K562 (cell line): ENCODE measurements at regions not wholly inside any gene's neighbourhood (a gene's known extent, or its start where the extent isn't known, plus 50 kb on each side); places are given as distances from the start of the nearest gene placed in this dataset.

Experiments
- ATAC-seq: fragments of 200-7000 bp; cut with Tn5 transposase; 3 replicates; pipeline ENCODE4 v1.9.1; 2020; ENCODE audit warnings: moderate library complexity
- BruUV-seq: library from RNA; stranded (reverse); fragments of 400-500 nt; replicated peaks from 2 replicates; lab custom pipeline; 2021; lab: Mats Ljungman, UMichigan
- CTCF ChIA-PET: fragments of 300-600 bp; formaldehyde crosslinking; extraction: SDS; loops from one replicate; lab custom pipeline; 2021; ENCODE audit warnings: low intra/inter-chr PET ratio; lab: Yijun Ruan, JAX
- POLR2A ChIA-PET: fragments of 300-600, 350-650 bp; sonication (Branson Sonifier 250); formaldehyde crosslinking; extraction: SDS; loops from one replicate; lab custom pipeline; 2021; ENCODE audit warnings: antibody characterized with exemption, inconsistent platforms; lab: Yijun Ruan, JAX
- DNase-seq, 4 experiments: peaks; one replicate each; pipeline versions ENCODE4 v3.0.0 to v3.0.0-alpha.2; 2011 to 2018; ENCODE audit warnings: low spot score in 3 of 4, mixed read lengths in 3 of 4; ENCODE audit errors: extremely low read depth in 1 of 4
- FAIRE-seq: peaks from 2 replicates; lab custom pipeline; 2011; peaks lifted over from hg19 to GRCh38; lab: Jason Lieb, UNC
- H2AFZ ChIP-seq: 2 replicates; pipeline ENCODE4 v1.6.0; 2011; ENCODE audit warnings: low read depth, low read length, control low read depth, inconsistent platforms
- H3K27ac ChIP-seq: fragments of 200-600 bp; 3 replicates; pipeline ENCODE4 v1.8.0; 2011; ENCODE audit warnings: low read depth, mild to moderate bottlenecking, control low read depth, inconsistent platforms, low read length, moderate library complexity, mixed read lengths; ENCODE audit errors: extremely low read depth
- H3K27me3 ChIP-seq, 2 experiments: fragments of 300-600 bp in 1 of 2; 2 replicates in 1 of 2; 3 replicates in 1 of 2; pipeline versions ENCODE4 v1.6.0 to v1.8.0; 2011; ENCODE audit warnings: inconsistent platforms in 2 of 2, low read length in 2 of 2, mild to moderate bottlenecking in 1 of 2, mixed read lengths in 1 of 2, moderate library complexity in 1 of 2; ENCODE audit not compliant: control insufficient read depth in 2 of 2, insufficient read depth in 2 of 2
- H3K36me3 ChIP-seq: fragments of 300-600 bp; 3 replicates; pipeline ENCODE4 v1.8.0; 2011; ENCODE audit warnings: mild to moderate bottlenecking, low read length, inconsistent platforms; ENCODE audit not compliant: control insufficient read depth, insufficient read depth
- H3K4me1 ChIP-seq, 2 experiments: fragments of 200-600 bp in 1 of 2; replicated peaks in 1 of 2; 2 replicates in 1 of 2; 3 replicates in 1 of 2; pipeline versions ENCODE4 v1.5.1 to v1.8.0; 2011; ENCODE audit warnings: inconsistent platforms in 2 of 2, low read length in 2 of 2, mild to moderate bottlenecking in 1 of 2, mixed read lengths in 1 of 2, moderate library complexity in 1 of 2; ENCODE audit not compliant: control insufficient read depth in 2 of 2, insufficient read depth in 2 of 2
- H3K4me2 ChIP-seq: 2 replicates; pipeline ENCODE4 v1.6.1; 2011; ENCODE audit warnings: low read length, control low read depth, inconsistent platforms, mixed read lengths; ENCODE audit not compliant: insufficient read depth
- H3K4me3 ChIP-seq: fragments of 200-600 bp; sonication (generic), shearing (Covaris generic); 2 replicates; pipeline ENCODE4 v1.5.1; 2016; ENCODE audit warnings: control low read depth, inconsistent platforms
- H3K79me2 ChIP-seq: fragments of 200-600 bp; 3 replicates; pipeline ENCODE4 v1.8.0; 2011; ENCODE audit warnings: low read length, inconsistent platforms; ENCODE audit not compliant: control insufficient read depth, insufficient read depth
- H3K9ac ChIP-seq, 2 experiments: 2 replicates each; pipeline versions ENCODE4 v1.6.0 to v1.6.1; 2011; ENCODE audit warnings: low read depth in 2 of 2, low read length in 2 of 2, control low read depth in 1 of 2, inconsistent platforms in 1 of 2, mild to moderate bottlenecking in 1 of 2, mixed read lengths in 1 of 2; ENCODE audit not compliant: insufficient read depth in 1 of 2
- H3K9me1 ChIP-seq: one replicate; pipeline ENCODE4 v1.6.0; 2011; ENCODE audit warnings: inconsistent platforms, mild to moderate bottlenecking, low read length, moderate library complexity; ENCODE audit not compliant: control insufficient read depth, insufficient read depth
- H3K9me3 ChIP-seq: replicated peaks from 2 replicates; pipeline ENCODE4 v1.5.1; 2011; ENCODE audit warnings: low read depth, low read length, inconsistent platforms; ENCODE audit not compliant: control insufficient read depth, insufficient read depth
- H4K20me1 ChIP-seq: replicated peaks from 2 replicates; pipeline ENCODE4 v1.6.1; 2011; ENCODE audit warnings: low read length, inconsistent platforms, mixed read lengths; ENCODE audit not compliant: control insufficient read depth, insufficient read depth
- ATF6 ChIP-seq: sonication (generic); formaldehyde crosslinking; IDR thresholded peaks from 2 replicates; pipeline ENCODE4 v1.4.0; 2020; ENCODE audit warnings: mild to moderate bottlenecking, missing genetic modification reagents
- NFATC3 ChIP-seq: fragments of 450-650 bp; IDR thresholded peaks from 2 replicates; pipeline ENCODE4 v1.6.1; 2017; ENCODE audit warnings: mild to moderate bottlenecking
- SRF ChIP-seq, 2 experiments: fragments of 250-450, 450-650 bp in 1 of 2; sonication (Bioruptor Pico) in 1 of 2; sonication (generic) in 1 of 2; formaldehyde crosslinking; IDR thresholded peaks; 2 replicates each; pipeline versions ENCODE4 v1.5.0 to v1.5.1; 2020 to 2022; ENCODE audit warnings: mild to moderate bottlenecking in 1 of 2, missing genetic modification reagents in 1 of 2
- WGBS: fragments of 100-300 bp; shearing (Covaris generic); methylation state at CpG from one replicate; pipeline ENCODE4 v1.1.6; 2016; ENCODE audit warnings: low coverage, mixed read lengths; ENCODE audit not compliant: insufficient coverage; ENCODE audit errors: missing lambda C conversion rate; 5-methylcytosine and 5-hydroxymethylcytosine counted together
- in situ Hi-C: fragments of 300-500 bp; cut with MboI; formaldehyde crosslinking; loops from 4 replicates; pipeline ENCODE4 v1.15.0; 2018; ENCODE audit warnings: inconsistent platforms, mixed read lengths
- intact Hi-C: fragments of 100-400 bp; cut with micrococcal nuclease; formaldehyde crosslinking; loops from 2 replicates; pipeline ENCODE4 v1.14.2; 2022

GRCh38 chr5:174850565-174851169 lies 126.3 kb downstream of the MSX2 start (continued):
- no peak for TF ChIP-seq ATF6 (CRISPR knock-in tag)

DNA sequence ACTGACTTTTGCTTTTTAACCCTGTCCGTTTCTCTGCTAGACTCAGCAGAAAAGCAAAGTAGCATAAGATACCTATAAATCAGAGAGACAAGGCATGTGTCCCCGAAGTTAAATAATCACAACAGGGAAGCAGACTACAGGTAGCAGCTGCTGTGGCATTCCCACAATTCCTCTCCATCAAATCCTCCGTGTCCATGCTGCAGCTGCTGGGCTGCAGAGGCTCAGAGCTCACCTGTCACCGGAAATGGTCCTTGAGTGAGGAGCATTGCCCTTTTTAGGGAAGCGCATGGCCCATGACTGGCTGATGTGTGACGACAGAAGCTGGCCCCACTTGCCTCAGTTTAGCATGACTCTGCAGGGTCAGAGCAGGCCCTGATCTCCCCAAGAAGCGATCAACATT lies 125.0 kb downstream of the MSX2 start:
- no TSS peak for BruUV-seq
- WGBS = 0% methylated on average over 7 of the region's 7 CpGs
- Histone ChIP-seq H3K79me2 (no peaks in the 10 kb centered on the region), H3K27ac (no peak overlapping the region), H3K36me3 (no peaks in the 10 kb centered on the region), H3K9me3 (no peaks in the 10 kb centered on the region), H3K27me3 (peaks cover 0 to 4% of the 10 kb centered on the region in 2 experiments; a peak in 1 of 5 replicates), H3K9me1 (no peaks in the 10 kb centered on the region), H3K4me3 (no peak overlapping the region), H4K20me1 (no peaks in the 10 kb centered on the region; the same call in 1 of the 2 replicates), H3K9ac (no peak overlapping the region), H2AFZ (no peak overlapping the region), H3K4me2 (no peak overlapping the region), H3K4me1 (no peaks in the 10 kb centered on the region)
- intact Hi-C loops = no loop called here
- TF ChIP-seq SRF (CRISPR knock-in tag; IDR thresholded peaks at IDR 0.05) (0 out of 4 replicates have a peak, but pooled peaks of 1 of the 2 experiments have one; percentile 16), NFATC3 (no peak)
- no peak for DNase-seq
- ATAC-seq = no peak
- ChIA-PET CTCF (no interaction called here), POLR2A (no interaction called here)
- no peak for FAIRE-seq
- in situ Hi-C loops = no loop called here
